OCI-LY7 (cell line): ENCODE measurements at regions not wholly inside any gene's neighbourhood (a gene's known extent, or its start where the extent isn't known, plus 50 kb on each side); places are given as distances from the start of the nearest gene placed in this dataset.

Experiments used
- BruUV-seq: library from RNA; stranded (reverse); fragments of 400-500 nt; replicated peaks from 2 replicates; lab custom pipeline; 2021; lab: Mats Ljungman, UMichigan
- CTCF ChIA-PET: fragments of 300-600 bp; sonication (Branson Sonifier 250); formaldehyde crosslinking; loops from one replicate; lab custom pipeline; 2022; ENCODE audit warnings: antibody characterized with exemption; ENCODE audit not compliant: unreplicated experiment; lab: Charles Lee
- POLR2A ChIA-PET: fragments of 300-600 bp; sonication (Branson Sonifier 250); formaldehyde crosslinking; loops from one replicate; lab custom pipeline; 2022; ENCODE audit warnings: antibody characterized with exemption; lab: Charles Lee
- DNase-seq: peaks from one replicate; pipeline ENCODE4 v3.0.0-alpha.2; 2015; ENCODE audit warnings: low spot score
- H2AFZ ChIP-seq: fragments of 200-600 bp; sonication (generic), shearing (Covaris generic); 2 replicates; pipeline ENCODE4 v1.6.1; 2014; ENCODE audit warnings: mild to moderate bottlenecking, antibody characterized with exemption, low read length, moderate library complexity
- H3K27ac ChIP-seq: fragments of 200-600 bp; sonication (generic); 2 replicates; pipeline ENCODE4 v1.5.1; 2014; ENCODE audit warnings: mixed run types, low read depth, mild to moderate bottlenecking, moderate library complexity, low read length, inconsistent platforms; ENCODE audit not compliant: poor library complexity, severe bottlenecking
- H3K36me3 ChIP-seq: fragments of 200-600 bp; sonication (generic); 2 replicates; pipeline ENCODE4 v1.6.1; 2014; ENCODE audit warnings: mild to moderate bottlenecking, antibody characterized with exemption, low read length, moderate library complexity, mixed read lengths; ENCODE audit not compliant: insufficient read depth
- H3K4me1 ChIP-seq: fragments of 200-600 bp; sonication (generic); 2 replicates; pipeline ENCODE4 v1.5.1; 2014; ENCODE audit warnings: mild to moderate bottlenecking, low read length; ENCODE audit not compliant: insufficient read depth, poor library complexity, severe bottlenecking
- H3K4me2 ChIP-seq: fragments of 200-600 bp; sonication (generic); 2 replicates; pipeline ENCODE4 v1.6.1; 2014; ENCODE audit warnings: mild to moderate bottlenecking, low read length
- H3K4me3 ChIP-seq: fragments of 200-600 bp; sonication (generic); 2 replicates; pipeline ENCODE4 v1.5.1; 2014; ENCODE audit warnings: mild to moderate bottlenecking, low read depth, low read length; ENCODE audit not compliant: poor library complexity, severe bottlenecking
- H3K79me2 ChIP-seq: fragments of 200-600 bp; sonication (generic); 2 replicates; pipeline ENCODE4 v1.6.1; 2016; ENCODE audit warnings: low read depth, mild to moderate bottlenecking, low read length, moderate library complexity, mixed read lengths; ENCODE audit not compliant: insufficient read depth
- H3K9me2 ChIP-seq: fragments of 200-600 bp; sonication (generic); 2 replicates; pipeline ENCODE4 v1.6.1; 2016; ENCODE audit warnings: mild to moderate bottlenecking, low read length, mixed read lengths; ENCODE audit not compliant: insufficient read depth
- H3K9me3 ChIP-seq: fragments of 200-600 bp; sonication (generic); 2 replicates; pipeline ENCODE4 v1.6.1; 2014; ENCODE audit warnings: mild to moderate bottlenecking, mixed run types, low read length, mixed read lengths
- H4K20me1 ChIP-seq: fragments of 200-600 bp; sonication (generic); 2 replicates; pipeline ENCODE4 v1.6.1; 2014; ENCODE audit warnings: mild to moderate bottlenecking, antibody characterized with exemption, low read length, moderate library complexity, mixed read lengths; ENCODE audit not compliant: insufficient read depth
- EZH2phosphoT487 ChIP-seq: fragments of 200-600 bp; sonication (generic); IDR thresholded peaks from 2 replicates; pipeline ENCODE4 v1.6.1; 2018; ENCODE audit warnings: low read depth, borderline replicate concordance, mild to moderate bottlenecking, mixed run types, antibody characterized with exemption, low read length, moderate library complexity, mixed read lengths
- intact Hi-C: fragments of 100-400 bp; cut with micrococcal nuclease; formaldehyde crosslinking; loops from one replicate; pipeline ENCODE4 v1.10.0; 2022; ENCODE audit not compliant: unreplicated experiment
- TF ChIP-seq, protein P1 (sequence below): fragments of 200-600 bp; sonication (generic); conservative IDR thresholded peaks from 2 replicates; pipeline ENCODE4 v1.5.1; 2014; ENCODE audit warnings: mild to moderate bottlenecking, antibody characterized with exemption, low read length, moderate library complexity, mixed read lengths

DNA sequence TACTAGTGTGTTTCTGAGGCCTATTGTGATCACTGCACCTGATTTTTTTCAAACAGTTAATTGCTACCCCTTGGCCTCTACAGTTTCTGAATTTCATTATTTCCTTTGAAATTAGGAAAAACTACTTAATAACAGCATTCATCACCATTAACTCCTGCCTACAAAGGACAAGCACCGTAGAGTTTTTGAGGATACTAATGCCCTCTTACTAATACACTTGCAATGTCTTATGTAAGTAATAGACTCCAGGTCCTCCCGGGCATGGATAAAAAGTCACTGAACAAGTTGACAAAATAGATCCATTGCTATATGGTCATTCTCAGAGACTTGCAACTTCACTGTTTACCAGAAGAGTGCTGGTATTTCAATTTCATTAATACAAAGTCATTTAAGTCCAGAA is 1172.5 kb downstream of the CDH12 start:
- H3K4me2 ChIP-seq: no peak overlapping the region
- H3K9me2 ChIP-seq: no peaks in the 10 kb centered on the region
- H2AFZ ChIP-seq: no peak overlapping the region
- H3K4me3 ChIP-seq: no peak overlapping the region
- no peak for DNase-seq
- no peaks in the 10 kb centered on the region for H3K4me1 ChIP-seq
- H3K9me3 ChIP-seq: no peaks in the 10 kb centered on the region
- H3K79me2 ChIP-seq: no peaks in the 10 kb centered on the region
- CTCF ChIA-PET: no interaction called here
- no peak for TF ChIP-seq EZH2phosphoT487
- no peaks in the 10 kb centered on the region for H3K36me3 ChIP-seq
- no TSS peak for BruUV-seq
- intact Hi-C loops: no loop called here
- no peak overlapping the region for H3K27ac ChIP-seq
- H4K20me1 ChIP-seq: no peaks in the 10 kb centered on the region
- POLR2A ChIA-PET: interaction anchor here (1.4 kb wide), 1 partner anchor 8 kb away, joined by 5 read pairs; no protein-coding TSS in a partner anchor

DNA sequence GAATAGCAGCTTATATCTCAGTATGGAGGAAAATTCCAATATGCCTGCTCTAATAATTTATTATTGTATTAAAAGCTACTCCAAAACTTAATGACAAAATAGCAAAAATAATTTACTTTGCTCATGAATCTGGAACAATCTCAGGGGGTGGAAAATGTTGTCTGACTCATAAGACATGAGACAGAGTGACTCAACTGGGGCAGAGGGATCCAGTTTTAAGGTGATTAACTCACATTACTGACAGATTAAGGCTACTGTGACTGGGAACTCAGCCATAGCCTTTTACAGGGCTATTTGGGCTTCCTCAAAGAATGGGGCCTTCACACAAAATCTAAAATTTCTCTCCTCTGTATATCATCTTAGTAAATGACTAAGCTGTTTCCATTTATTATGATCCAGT is 1172.9 kb downstream of the CDH12 start:
- Histone ChIP-seq H2AFZ (no peak overlapping the region), H3K4me3 (no peak overlapping the region), H4K20me1 (no peaks in the 10 kb centered on the region), H3K9me3 (no peaks in the 10 kb centered on the region), H3K27ac (no peak overlapping the region), H3K4me2 (no peak overlapping the region), H3K9me2 (no peaks in the 10 kb centered on the region), H3K79me2 (no peaks in the 10 kb centered on the region), H3K4me1 (no peaks in the 10 kb centered on the region), H3K36me3 (no peaks in the 10 kb centered on the region)
- intact Hi-C loops: no loop called here
- ChIA-PET CTCF (no interaction called here), POLR2A (interaction anchor here (1.4 kb wide), 1 partner anchor 9 kb away, joined by 5 read pairs; no protein-coding TSS in a partner anchor)
- BruUV-seq: no TSS peak
- no peak for DNase-seq
- no peak for TF ChIP-seq EZH2phosphoT487
- TF ChIP-seq, protein P1, sequence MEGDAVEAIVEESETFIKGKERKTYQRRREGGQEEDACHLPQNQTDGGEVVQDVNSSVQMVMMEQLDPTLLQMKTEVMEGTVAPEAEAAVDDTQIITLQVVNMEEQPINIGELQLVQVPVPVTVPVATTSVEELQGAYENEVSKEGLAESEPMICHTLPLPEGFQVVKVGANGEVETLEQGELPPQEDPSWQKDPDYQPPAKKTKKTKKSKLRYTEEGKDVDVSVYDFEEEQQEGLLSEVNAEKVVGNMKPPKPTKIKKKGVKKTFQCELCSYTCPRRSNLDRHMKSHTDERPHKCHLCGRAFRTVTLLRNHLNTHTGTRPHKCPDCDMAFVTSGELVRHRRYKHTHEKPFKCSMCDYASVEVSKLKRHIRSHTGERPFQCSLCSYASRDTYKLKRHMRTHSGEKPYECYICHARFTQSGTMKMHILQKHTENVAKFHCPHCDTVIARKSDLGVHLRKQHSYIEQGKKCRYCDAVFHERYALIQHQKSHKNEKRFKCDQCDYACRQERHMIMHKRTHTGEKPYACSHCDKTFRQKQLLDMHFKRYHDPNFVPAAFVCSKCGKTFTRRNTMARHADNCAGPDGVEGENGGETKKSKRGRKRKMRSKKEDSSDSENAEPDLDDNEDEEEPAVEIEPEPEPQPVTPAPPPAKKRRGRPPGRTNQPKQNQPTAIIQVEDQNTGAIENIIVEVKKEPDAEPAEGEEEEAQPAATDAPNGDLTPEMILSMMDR: no peak

DNA sequence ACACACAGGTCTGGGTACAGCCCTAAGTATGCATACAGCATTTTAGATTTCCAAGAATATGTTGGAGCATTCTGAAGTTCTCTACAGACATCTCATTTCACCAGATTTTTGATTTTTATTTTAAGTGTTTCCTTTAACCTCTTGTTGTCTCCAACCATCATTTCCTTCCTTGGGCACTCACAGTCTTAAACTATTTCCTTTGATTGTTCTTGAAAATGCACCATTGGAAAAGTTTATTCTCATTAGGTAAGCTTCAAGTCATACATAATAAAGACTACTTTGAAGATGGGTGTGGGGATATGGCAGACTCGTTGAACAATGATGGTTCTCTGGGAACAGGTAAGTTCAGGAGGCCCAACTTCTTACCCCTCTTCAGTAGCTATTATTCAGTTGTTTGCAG is 1174.6 kb downstream of the CDH12 start:
- POLR2A ChIA-PET: interaction anchor here (1.0 kb wide), 1 partner anchor 10 kb away, joined by 3 read pairs; no protein-coding TSS in a partner anchor
- H3K4me2 ChIP-seq: no peak overlapping the region

DNA sequence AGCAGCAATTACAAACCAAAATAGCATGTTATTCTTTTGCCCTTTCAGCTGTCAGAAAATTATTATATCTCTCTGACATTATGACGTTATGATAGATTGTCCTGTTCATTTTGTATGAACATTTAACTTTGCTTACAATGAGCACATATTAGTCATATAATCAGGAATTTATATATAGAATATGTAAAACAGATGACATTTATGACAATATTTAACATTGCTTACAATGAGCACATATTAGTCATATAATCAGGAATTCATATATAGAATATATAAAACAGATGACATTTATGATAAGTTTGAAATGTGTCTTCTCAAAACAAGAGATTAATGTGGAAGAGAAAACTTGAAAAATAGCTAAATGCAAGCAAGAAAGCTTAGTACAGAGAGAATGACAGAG is 1180.2 kb downstream of the CDH12 start:
- no TSS peak for BruUV-seq
- no peaks in the 10 kb centered on the region for H4K20me1 ChIP-seq
- no peak overlapping the region for H3K4me2 ChIP-seq
- no peaks in the 10 kb centered on the region for H3K4me1 ChIP-seq
- no peak overlapping the region for H3K27ac ChIP-seq
- no peaks in the 10 kb centered on the region for H3K79me2 ChIP-seq
- H2AFZ ChIP-seq: no peak overlapping the region
- ChIA-PET POLR2A (interaction anchor here (0.7 kb wide), 1 partner anchor 97 kb away, joined by 3 read pairs; no protein-coding TSS in a partner anchor), CTCF (no interaction called here)
- intact Hi-C loops: no loop called here
- no peaks in the 10 kb centered on the region for H3K9me3 ChIP-seq
- H3K4me3 ChIP-seq: no peak overlapping the region
- H3K36me3 ChIP-seq: no peaks in the 10 kb centered on the region
- no peaks in the 10 kb centered on the region for H3K9me2 ChIP-seq
- no peak for DNase-seq
- TF ChIP-seq EZH2phosphoT487: no peak
- TF ChIP-seq, protein P1: no peak

More for the DNA sequence above, 1174.6 kb downstream of the CDH12 start:
- Histone ChIP-seq H3K9me2 (no peaks in the 10 kb centered on the region), H3K9me3 (no peaks in the 10 kb centered on the region), H3K79me2 (no peaks in the 10 kb centered on the region), H2AFZ (no peak overlapping the region), H4K20me1 (no peaks in the 10 kb centered on the region), H3K4me3 (no peak overlapping the region), H3K4me1 (no peaks in the 10 kb centered on the region), H3K27ac (no peak overlapping the region), H3K36me3 (no peaks in the 10 kb centered on the region)
- BruUV-seq: no TSS peak
- CTCF ChIA-PET: no interaction called here
- no peak for DNase-seq
- intact Hi-C loops: no loop called here
- no peak for TF ChIP-seq EZH2phosphoT487
